SU-DHL-6 (cell line): ENCODE measurements at regions not wholly inside any gene's neighbourhood (a gene's known extent, or its start where the extent isn't known, plus 50 kb on each side); places are given as distances from the start of the nearest gene placed in this dataset.

ENCODE experiments used
- H2AFZ ChIP-seq: fragments of 200-600 bp; sonication (generic); 2 replicates; pipeline ENCODE4 v1.6.1; 2014; ENCODE audit warnings: low read depth, mild to moderate bottlenecking, moderate library complexity, mixed read lengths, antibody characterized with exemption, low read length; ENCODE audit not compliant: severe bottlenecking
- H3F3A ChIP-seq: fragments of 200-600 bp; shearing (Covaris generic); 2 replicates; pipeline ENCODE4 v1.6.0; 2016; ENCODE audit warnings: antibody characterized with exemption, mild to moderate bottlenecking; ENCODE audit not compliant: insufficient read depth
- H3K27ac ChIP-seq: fragments of 200-600 bp; sonication (generic); 2 replicates; pipeline ENCODE4 v1.5.1; 2016; ENCODE audit warnings: low read depth, mild to moderate bottlenecking, low read length, moderate library complexity, mixed read lengths
- H3K27me3 ChIP-seq: fragments of 200-600 bp; sonication (generic), shearing (Covaris generic); 2 replicates; pipeline ENCODE4 v1.6.0; 2014; ENCODE audit warnings: mild to moderate bottlenecking, low read length
- H3K36me3 ChIP-seq: fragments of 200-600 bp; sonication (generic); 2 replicates; pipeline ENCODE4 v1.6.1; 2014; ENCODE audit warnings: mild to moderate bottlenecking, low read length, mixed read lengths
- H3K4me2 ChIP-seq: fragments of 300-600, 200-600 bp; shearing (Covaris generic), sonication (generic); 2 replicates; pipeline ENCODE4 v1.6.0; 2014; ENCODE audit warnings: low read length, low read depth, mild to moderate bottlenecking; ENCODE audit not compliant: poor library complexity, severe bottlenecking
- H3K4me3 ChIP-seq: fragments of 200-600 bp; sonication (generic); 2 replicates; pipeline ENCODE4 v1.5.1; 2014; ENCODE audit warnings: antibody characterized with exemption, low read length, mild to moderate bottlenecking, mixed read lengths; ENCODE audit not compliant: insufficient read depth, poor library complexity, severe bottlenecking
- H3K79me2 ChIP-seq: fragments of 200-600 bp; sonication (generic); 2 replicates; pipeline ENCODE4 v1.6.1; 2014; ENCODE audit warnings: mild to moderate bottlenecking, low read length, moderate library complexity; ENCODE audit not compliant: insufficient read depth
- H3K9ac ChIP-seq: fragments of 200-600 bp; sonication (generic); 2 replicates; pipeline ENCODE4 v1.7.0; 2014; ENCODE audit warnings: mild to moderate bottlenecking, low read length
- H3K9me2 ChIP-seq: fragments of 200-600 bp; sonication (generic); replicated peaks from 2 replicates; pipeline ENCODE4 v1.6.1; 2014; ENCODE audit warnings: low read length; ENCODE audit not compliant: insufficient read depth
- H3K9me3 ChIP-seq: fragments of 200-600 bp; sonication (generic); 2 replicates; pipeline ENCODE4 v1.6.1; 2014; ENCODE audit warnings: low read length, mixed read lengths; ENCODE audit not compliant: insufficient read depth
- H4K20me1 ChIP-seq: fragments of 200-600 bp; sonication (generic); 2 replicates; pipeline ENCODE4 v1.6.1; 2014; ENCODE audit warnings: low read depth, mild to moderate bottlenecking, antibody characterized with exemption, low read length, moderate library complexity, mixed read lengths
- EZH2phosphoT487 ChIP-seq: fragments of 200-600 bp; sonication (generic), shearing (Covaris generic); conservative IDR thresholded peaks from 2 replicates; pipeline ENCODE4 v1.6.1; 2018; ENCODE audit warnings: mild to moderate bottlenecking, antibody characterized with exemption, low read length, moderate library complexity, mixed read lengths
- TF ChIP-seq, protein P1 (sequence below): fragments of 200-600 bp; sonication (generic); IDR thresholded peaks from one replicate; pipeline ENCODE4 v1.5.1; 2017; ENCODE audit warnings: antibody characterized with exemption, mild to moderate bottlenecking, low read length, moderate library complexity; ENCODE audit not compliant: insufficient read depth, poor library complexity, severe bottlenecking

DNA sequence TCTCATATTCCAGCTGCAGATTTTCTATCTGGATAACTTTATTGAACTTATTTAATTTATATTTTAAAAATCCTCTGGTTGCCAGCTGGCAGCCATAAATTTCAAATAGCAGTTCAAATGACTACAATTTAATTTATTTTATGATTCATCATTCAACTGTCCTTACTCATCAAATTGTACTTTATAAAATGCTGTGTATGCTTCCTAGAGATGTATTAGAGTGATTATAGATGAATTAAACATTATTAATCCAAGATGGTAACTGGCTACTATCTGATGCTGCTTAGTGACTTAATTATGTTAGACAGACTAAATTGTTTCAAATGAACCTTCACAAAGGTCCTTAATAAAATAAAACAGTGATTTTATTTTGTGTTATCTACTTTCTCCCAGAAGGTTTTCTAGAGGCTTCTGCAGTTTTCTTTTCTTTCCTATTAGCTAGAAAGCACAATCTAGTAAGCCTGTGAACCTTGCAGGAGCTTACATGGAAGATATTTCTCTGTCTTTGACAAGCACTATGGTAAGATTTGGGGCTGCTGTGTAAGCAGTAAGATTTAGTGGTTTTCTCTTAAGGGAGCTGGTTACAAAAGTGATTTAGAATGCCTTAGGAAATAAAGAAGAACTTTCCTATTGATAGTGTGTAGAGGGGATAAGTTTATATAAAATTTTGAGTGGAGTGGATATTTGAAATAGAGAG is 322.3 kb downstream of the FSIP2 start:
- no peak overlapping the region for H3K4me2 ChIP-seq
- no peaks in the 10 kb centered on the region for H3F3A ChIP-seq
- no peaks in the 10 kb centered on the region for H3K27me3 ChIP-seq
- H3K27ac ChIP-seq: no peak overlapping the region
- H3K9ac ChIP-seq: no peak overlapping the region
- no peaks in the 10 kb centered on the region for H3K9me3 ChIP-seq
- H4K20me1 ChIP-seq: no peaks in the 10 kb centered on the region
- no peaks in the 10 kb centered on the region for H3K36me3 ChIP-seq
- no peak overlapping the region for H2AFZ ChIP-seq
- H3K4me3 ChIP-seq: no peak overlapping the region
- TF ChIP-seq, protein P1, sequence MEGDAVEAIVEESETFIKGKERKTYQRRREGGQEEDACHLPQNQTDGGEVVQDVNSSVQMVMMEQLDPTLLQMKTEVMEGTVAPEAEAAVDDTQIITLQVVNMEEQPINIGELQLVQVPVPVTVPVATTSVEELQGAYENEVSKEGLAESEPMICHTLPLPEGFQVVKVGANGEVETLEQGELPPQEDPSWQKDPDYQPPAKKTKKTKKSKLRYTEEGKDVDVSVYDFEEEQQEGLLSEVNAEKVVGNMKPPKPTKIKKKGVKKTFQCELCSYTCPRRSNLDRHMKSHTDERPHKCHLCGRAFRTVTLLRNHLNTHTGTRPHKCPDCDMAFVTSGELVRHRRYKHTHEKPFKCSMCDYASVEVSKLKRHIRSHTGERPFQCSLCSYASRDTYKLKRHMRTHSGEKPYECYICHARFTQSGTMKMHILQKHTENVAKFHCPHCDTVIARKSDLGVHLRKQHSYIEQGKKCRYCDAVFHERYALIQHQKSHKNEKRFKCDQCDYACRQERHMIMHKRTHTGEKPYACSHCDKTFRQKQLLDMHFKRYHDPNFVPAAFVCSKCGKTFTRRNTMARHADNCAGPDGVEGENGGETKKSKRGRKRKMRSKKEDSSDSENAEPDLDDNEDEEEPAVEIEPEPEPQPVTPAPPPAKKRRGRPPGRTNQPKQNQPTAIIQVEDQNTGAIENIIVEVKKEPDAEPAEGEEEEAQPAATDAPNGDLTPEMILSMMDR: no peak
- TF ChIP-seq EZH2phosphoT487: no peak
- no peaks in the 10 kb centered on the region for H3K9me2 ChIP-seq
- no peaks in the 10 kb centered on the region for H3K79me2 ChIP-seq

DNA sequence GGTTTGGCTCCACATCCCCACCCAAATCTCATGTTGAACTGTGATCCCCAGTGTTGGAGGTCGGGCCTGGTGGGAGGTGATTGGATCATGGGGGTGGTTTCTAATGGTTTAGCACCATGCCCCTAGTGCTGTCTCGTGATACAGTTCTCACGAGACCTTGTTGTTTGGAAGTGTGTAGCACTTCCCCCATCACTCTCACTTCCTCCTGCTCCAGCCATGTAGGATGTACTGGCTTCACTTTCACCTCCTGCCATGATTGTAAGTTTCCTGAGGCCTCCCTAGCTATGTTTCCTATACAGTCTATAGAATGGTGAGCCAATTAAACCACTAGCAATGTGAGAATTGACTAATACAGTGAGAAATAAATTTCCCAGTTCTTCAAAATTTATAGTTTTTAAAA is 325.9 kb downstream of the FSIP2 start:
- Histone ChIP-seq H2AFZ (no peak overlapping the region), H3K79me2 (no peaks in the 10 kb centered on the region), H3K27ac (no peak overlapping the region), H3K9me2 (no peaks in the 10 kb centered on the region), H3K9ac (no peak overlapping the region), H3K4me3 (no peak overlapping the region), H3F3A (no peaks in the 10 kb centered on the region), H3K4me2 (no peak overlapping the region), H3K9me3 (no peaks in the 10 kb centered on the region), H4K20me1 (no peaks in the 10 kb centered on the region), H3K36me3 (no peaks in the 10 kb centered on the region), H3K27me3 (no peaks in the 10 kb centered on the region)
- no peak for TF ChIP-seq EZH2phosphoT487
- TF ChIP-seq, protein P1: no peak

DNA sequence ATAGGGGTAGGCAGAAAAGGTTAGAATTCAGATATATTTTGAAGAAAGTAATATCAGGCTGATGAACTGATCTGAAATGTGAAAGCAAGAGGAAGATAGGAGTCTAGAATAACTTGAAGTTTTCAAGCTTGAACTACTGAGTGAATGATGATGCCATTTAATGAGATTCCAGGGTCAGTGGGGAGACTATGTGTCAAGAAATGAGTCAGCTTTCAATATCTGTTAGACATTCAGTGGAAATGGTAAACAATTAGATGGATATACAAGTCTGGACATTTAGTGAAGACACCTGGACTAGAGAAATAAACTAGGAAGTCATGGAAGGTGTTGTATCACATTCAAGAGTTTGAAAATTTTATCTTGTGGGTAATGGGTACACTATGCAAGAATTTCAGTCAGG is 326.9 kb downstream of the FSIP2 start:
- Histone ChIP-seq H3K27ac (no peak overlapping the region), H3K79me2 (no peaks in the 10 kb centered on the region), H4K20me1 (no peaks in the 10 kb centered on the region), H2AFZ (no peak overlapping the region), H3F3A (no peaks in the 10 kb centered on the region), H3K4me3 (no peak overlapping the region), H3K4me2 (no peak overlapping the region), H3K27me3 (no peaks in the 10 kb centered on the region), H3K36me3 (no peaks in the 10 kb centered on the region), H3K9ac (no peak overlapping the region), H3K9me2 (no peaks in the 10 kb centered on the region), H3K9me3 (no peaks in the 10 kb centered on the region)
- TF ChIP-seq EZH2phosphoT487: no peak
- TF ChIP-seq, protein P1: no peak
